GM23338 (cell line): ENCODE measurements at regions not wholly inside any gene's neighbourhood (a gene's known extent, or its start where the extent isn't known, plus 50 kb on each side); places are given as distances from the start of the nearest gene placed in this dataset.

Source experiments
- ATAC-seq: fragments of 200-7000 bp; cut with Tn5 transposase; 3 replicates; pipeline ENCODE4 v1.9.1; 2020
- DNase-seq: peaks from one replicate; pipeline ENCODE4 v3.0.0-alpha.2; 2015; ENCODE audit warnings: low spot score
- H2AFZ ChIP-seq: fragments of 200-600 bp; sonication (generic); 2 replicates; pipeline ENCODE4 v1.8.0; 2016; ENCODE audit warnings: antibody characterized with exemption, mild to moderate bottlenecking, moderate library complexity
- H3F3A ChIP-seq: fragments of 200-600 bp; sonication (generic); replicated peaks from 2 replicates; pipeline ENCODE4 v1.8.0; 2017; ENCODE audit warnings: antibody characterized with exemption, mixed run types, low read depth
- H3K27ac ChIP-seq: fragments of 200-600 bp; sonication (generic); 2 replicates; pipeline ENCODE4 v1.6.1; 2016; ENCODE audit warnings: low read depth
- H3K27me3 ChIP-seq: fragments of 200-600 bp; sonication (generic); 2 replicates; pipeline ENCODE4 v1.8.0; 2016; ENCODE audit warnings: mild to moderate bottlenecking, mixed run types, moderate library complexity; ENCODE audit not compliant: insufficient read depth
- H3K36me3 ChIP-seq: fragments of 200-600 bp; sonication (generic); 2 replicates; pipeline ENCODE4 v1.8.0; 2016; ENCODE audit warnings: mild to moderate bottlenecking; ENCODE audit not compliant: insufficient read depth
- H3K4me1 ChIP-seq: fragments of 200-600 bp; sonication (generic); 2 replicates; pipeline ENCODE4 v1.8.0; 2016; ENCODE audit warnings: mild to moderate bottlenecking, moderate library complexity; ENCODE audit not compliant: insufficient read depth
- H3K4me2 ChIP-seq: fragments of 200-600 bp; sonication (generic); 2 replicates; pipeline ENCODE4 v1.7.1; 2017; ENCODE audit warnings: mixed run types
- H3K4me3 ChIP-seq: fragments of 200-600 bp; sonication (generic); 2 replicates; pipeline ENCODE4 v1.6.1; 2016; ENCODE audit warnings: mixed run types
- H3K79me2 ChIP-seq: fragments of 200-600 bp; sonication (generic); replicated peaks from 2 replicates; pipeline ENCODE4 v1.8.0; 2017; ENCODE audit warnings: mild to moderate bottlenecking; ENCODE audit not compliant: insufficient read depth
- H3K9me2 ChIP-seq: fragments of 200-600 bp; sonication (generic); 2 replicates; pipeline ENCODE4 v1.8.0; 2017; ENCODE audit not compliant: insufficient read depth
- H4K20me1 ChIP-seq: fragments of 200-600 bp; sonication (generic); replicated peaks from 2 replicates; pipeline ENCODE4 v1.8.0; 2017; ENCODE audit warnings: mild to moderate bottlenecking; ENCODE audit not compliant: insufficient read depth
- H3K27ac Mint-ChIP-seq: 2 replicates; pipeline ENCODE4 v1.8.0; 2020; ENCODE audit warnings: inconsistent platforms, mild to moderate bottlenecking, moderate library complexity, mixed read lengths
- H3K27me3 Mint-ChIP-seq: 3 replicates; pipeline ENCODE4 v1.8.0; 2022; ENCODE audit warnings: low read depth, mild to moderate bottlenecking, moderate library complexity, mixed read lengths, inconsistent platforms; ENCODE audit not compliant: insufficient read depth, poor library complexity
- H3K36me3 Mint-ChIP-seq: 3 replicates; pipeline ENCODE4 v1.8.0; 2021; ENCODE audit warnings: low read depth, mild to moderate bottlenecking, inconsistent platforms, moderate library complexity, mixed read lengths
- H3K4me1 Mint-ChIP-seq: 3 replicates; pipeline ENCODE4 v1.8.0; 2020; ENCODE audit warnings: mild to moderate bottlenecking, inconsistent platforms, mixed read lengths
- H3K4me3 Mint-ChIP-seq: 3 replicates; pipeline ENCODE4 v1.8.0; 2021; ENCODE audit warnings: moderate library complexity, mild to moderate bottlenecking, inconsistent platforms, mixed read lengths
- H3K9me3 Mint-ChIP-seq: 3 replicates; pipeline ENCODE4 v1.8.0; 2020; ENCODE audit warnings: moderate library complexity, mild to moderate bottlenecking, inconsistent platforms, mixed read lengths
- CREB1 ChIP-seq: fragments of 250-450 bp; sonication (Bioruptor Pico); IDR thresholded peaks from 2 replicates; pipeline ENCODE4 v1.5.0; 2020; ENCODE audit warnings: low read depth, mild to moderate bottlenecking, moderate library complexity
- EZH2 ChIP-seq: fragments of 200-600 bp; sonication (generic); IDR thresholded peaks from one replicate; pipeline ENCODE4 v1.8.0; 2017; ENCODE audit warnings: antibody characterized with exemption, mild to moderate bottlenecking, low read depth; ENCODE audit not compliant: unreplicated experiment
- EZH2phosphoT487 ChIP-seq: fragments of 200-600 bp; sonication (generic); IDR thresholded peaks from one replicate; pipeline ENCODE4 v1.8.1; 2018; ENCODE audit warnings: antibody characterized with exemption; ENCODE audit not compliant: unreplicated experiment
- JUNB ChIP-seq: IDR thresholded peaks from one replicate; pipeline ENCODE4 v1.6.1; 2016; ENCODE audit warnings: antibody characterized with exemption; ENCODE audit not compliant: unreplicated experiment
- NANOG ChIP-seq: IDR thresholded peaks from 2 replicates; pipeline ENCODE4 v1.6.1; 2016; ENCODE audit warnings: antibody characterized with exemption, borderline replicate concordance
- POLR2AphosphoS5 ChIP-seq: IDR thresholded peaks from 2 replicates; pipeline ENCODE4 v1.6.1; 2016; ENCODE audit warnings: antibody characterized with exemption, low read depth
- STAT1 ChIP-seq: IDR thresholded peaks from one replicate; pipeline ENCODE4 v1.6.1; 2016; ENCODE audit warnings: antibody characterized with exemption; ENCODE audit not compliant: unreplicated experiment
- ZNF114 ChIP-seq: fragments of 250-450 bp; sonication (Bioruptor Pico); IDR thresholded peaks from 2 replicates; pipeline ENCODE4 v1.5.0; 2020; ENCODE audit warnings: mild to moderate bottlenecking, moderate library complexity
- ZNF331 ChIP-seq: fragments of 250-450 bp; sonication (Bioruptor Pico); IDR thresholded peaks from 2 replicates; pipeline ENCODE4 v1.5.0; 2020; ENCODE audit warnings: low read depth, mild to moderate bottlenecking, moderate library complexity
- TF ChIP-seq, protein P1 (sequence below), 2 experiments: fragments of 200-600 bp in 1 of 2; sonication (generic) in 1 of 2; conservative IDR thresholded peaks; 2 replicates each; pipeline versions ENCODE4 v1.5.1 to v1.6.1; 2016 to 2017; ENCODE audit warnings: antibody characterized with exemption in 2 of 2, low read depth in 2 of 2, mild to moderate bottlenecking in 2 of 2, moderate library complexity in 1 of 2
- TF ChIP-seq, protein P2 (sequence below): fragments of 250-450 bp; sonication (Bioruptor Pico); IDR thresholded peaks from 2 replicates; pipeline ENCODE4 v1.5.0; 2020; ENCODE audit warnings: mild to moderate bottlenecking, moderate library complexity
- TF ChIP-seq, protein P3 (sequence below): IDR thresholded peaks from one replicate; pipeline ENCODE4 v1.6.1; 2018; ENCODE audit warnings: antibody characterized with exemption; ENCODE audit not compliant: unreplicated experiment
- TF ChIP-seq, protein P4 (sequence below): IDR thresholded peaks from 2 replicates; pipeline ENCODE4 v1.6.1; 2016; ENCODE audit warnings: antibody characterized with exemption

DNA sequence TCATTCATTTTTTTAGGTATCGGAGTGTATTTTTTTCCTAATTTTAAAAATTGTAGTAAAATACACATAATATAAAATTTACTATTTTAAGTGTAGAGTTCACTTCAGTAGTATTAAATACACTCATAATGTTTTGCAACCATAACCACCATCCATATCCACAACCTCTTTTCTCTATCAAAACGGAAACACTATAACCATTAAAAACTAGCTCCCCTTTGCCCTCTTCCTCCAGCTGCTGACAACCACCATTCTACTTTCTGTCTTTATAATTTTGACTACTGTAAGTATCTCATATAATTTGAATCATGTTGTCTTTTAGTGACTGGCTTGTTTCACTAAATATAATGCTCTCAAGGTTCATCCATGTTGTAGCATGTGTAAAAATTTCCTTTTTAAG is 205.4 kb upstream of the CXorf51B start:
- Mint-ChIP-seq H3K27me3 (no peaks in the 10 kb centered on the region), H3K36me3 (no peaks in the 10 kb centered on the region), H3K4me3 (no peak overlapping the region), H3K4me1 (no peaks in the 10 kb centered on the region), H3K27ac (no peak overlapping the region), H3K9me3 (peaks cover 58% of the 10 kb centered on the region)
- no peaks in the 10 kb centered on the region for H3K36me3 ChIP-seq
- H3K9me2 ChIP-seq = no peaks in the 10 kb centered on the region
- DNase-seq = no peak
- TF ChIP-seq ZNF114 (no peak), NANOG (no peak), EZH2phosphoT487 (no peak), JUNB (no peak), STAT1 (no peak), EZH2 (no peak), POLR2AphosphoS5 (no peak), CREB1 (no peak), ZNF331 (no peak)
- TF ChIP-seq, protein P1, sequence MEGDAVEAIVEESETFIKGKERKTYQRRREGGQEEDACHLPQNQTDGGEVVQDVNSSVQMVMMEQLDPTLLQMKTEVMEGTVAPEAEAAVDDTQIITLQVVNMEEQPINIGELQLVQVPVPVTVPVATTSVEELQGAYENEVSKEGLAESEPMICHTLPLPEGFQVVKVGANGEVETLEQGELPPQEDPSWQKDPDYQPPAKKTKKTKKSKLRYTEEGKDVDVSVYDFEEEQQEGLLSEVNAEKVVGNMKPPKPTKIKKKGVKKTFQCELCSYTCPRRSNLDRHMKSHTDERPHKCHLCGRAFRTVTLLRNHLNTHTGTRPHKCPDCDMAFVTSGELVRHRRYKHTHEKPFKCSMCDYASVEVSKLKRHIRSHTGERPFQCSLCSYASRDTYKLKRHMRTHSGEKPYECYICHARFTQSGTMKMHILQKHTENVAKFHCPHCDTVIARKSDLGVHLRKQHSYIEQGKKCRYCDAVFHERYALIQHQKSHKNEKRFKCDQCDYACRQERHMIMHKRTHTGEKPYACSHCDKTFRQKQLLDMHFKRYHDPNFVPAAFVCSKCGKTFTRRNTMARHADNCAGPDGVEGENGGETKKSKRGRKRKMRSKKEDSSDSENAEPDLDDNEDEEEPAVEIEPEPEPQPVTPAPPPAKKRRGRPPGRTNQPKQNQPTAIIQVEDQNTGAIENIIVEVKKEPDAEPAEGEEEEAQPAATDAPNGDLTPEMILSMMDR (conservative IDR thresholded peaks at IDR 0.05; ENCODE audit: low read depth in 2 of 2) = no peak
- TF ChIP-seq, protein P2, sequence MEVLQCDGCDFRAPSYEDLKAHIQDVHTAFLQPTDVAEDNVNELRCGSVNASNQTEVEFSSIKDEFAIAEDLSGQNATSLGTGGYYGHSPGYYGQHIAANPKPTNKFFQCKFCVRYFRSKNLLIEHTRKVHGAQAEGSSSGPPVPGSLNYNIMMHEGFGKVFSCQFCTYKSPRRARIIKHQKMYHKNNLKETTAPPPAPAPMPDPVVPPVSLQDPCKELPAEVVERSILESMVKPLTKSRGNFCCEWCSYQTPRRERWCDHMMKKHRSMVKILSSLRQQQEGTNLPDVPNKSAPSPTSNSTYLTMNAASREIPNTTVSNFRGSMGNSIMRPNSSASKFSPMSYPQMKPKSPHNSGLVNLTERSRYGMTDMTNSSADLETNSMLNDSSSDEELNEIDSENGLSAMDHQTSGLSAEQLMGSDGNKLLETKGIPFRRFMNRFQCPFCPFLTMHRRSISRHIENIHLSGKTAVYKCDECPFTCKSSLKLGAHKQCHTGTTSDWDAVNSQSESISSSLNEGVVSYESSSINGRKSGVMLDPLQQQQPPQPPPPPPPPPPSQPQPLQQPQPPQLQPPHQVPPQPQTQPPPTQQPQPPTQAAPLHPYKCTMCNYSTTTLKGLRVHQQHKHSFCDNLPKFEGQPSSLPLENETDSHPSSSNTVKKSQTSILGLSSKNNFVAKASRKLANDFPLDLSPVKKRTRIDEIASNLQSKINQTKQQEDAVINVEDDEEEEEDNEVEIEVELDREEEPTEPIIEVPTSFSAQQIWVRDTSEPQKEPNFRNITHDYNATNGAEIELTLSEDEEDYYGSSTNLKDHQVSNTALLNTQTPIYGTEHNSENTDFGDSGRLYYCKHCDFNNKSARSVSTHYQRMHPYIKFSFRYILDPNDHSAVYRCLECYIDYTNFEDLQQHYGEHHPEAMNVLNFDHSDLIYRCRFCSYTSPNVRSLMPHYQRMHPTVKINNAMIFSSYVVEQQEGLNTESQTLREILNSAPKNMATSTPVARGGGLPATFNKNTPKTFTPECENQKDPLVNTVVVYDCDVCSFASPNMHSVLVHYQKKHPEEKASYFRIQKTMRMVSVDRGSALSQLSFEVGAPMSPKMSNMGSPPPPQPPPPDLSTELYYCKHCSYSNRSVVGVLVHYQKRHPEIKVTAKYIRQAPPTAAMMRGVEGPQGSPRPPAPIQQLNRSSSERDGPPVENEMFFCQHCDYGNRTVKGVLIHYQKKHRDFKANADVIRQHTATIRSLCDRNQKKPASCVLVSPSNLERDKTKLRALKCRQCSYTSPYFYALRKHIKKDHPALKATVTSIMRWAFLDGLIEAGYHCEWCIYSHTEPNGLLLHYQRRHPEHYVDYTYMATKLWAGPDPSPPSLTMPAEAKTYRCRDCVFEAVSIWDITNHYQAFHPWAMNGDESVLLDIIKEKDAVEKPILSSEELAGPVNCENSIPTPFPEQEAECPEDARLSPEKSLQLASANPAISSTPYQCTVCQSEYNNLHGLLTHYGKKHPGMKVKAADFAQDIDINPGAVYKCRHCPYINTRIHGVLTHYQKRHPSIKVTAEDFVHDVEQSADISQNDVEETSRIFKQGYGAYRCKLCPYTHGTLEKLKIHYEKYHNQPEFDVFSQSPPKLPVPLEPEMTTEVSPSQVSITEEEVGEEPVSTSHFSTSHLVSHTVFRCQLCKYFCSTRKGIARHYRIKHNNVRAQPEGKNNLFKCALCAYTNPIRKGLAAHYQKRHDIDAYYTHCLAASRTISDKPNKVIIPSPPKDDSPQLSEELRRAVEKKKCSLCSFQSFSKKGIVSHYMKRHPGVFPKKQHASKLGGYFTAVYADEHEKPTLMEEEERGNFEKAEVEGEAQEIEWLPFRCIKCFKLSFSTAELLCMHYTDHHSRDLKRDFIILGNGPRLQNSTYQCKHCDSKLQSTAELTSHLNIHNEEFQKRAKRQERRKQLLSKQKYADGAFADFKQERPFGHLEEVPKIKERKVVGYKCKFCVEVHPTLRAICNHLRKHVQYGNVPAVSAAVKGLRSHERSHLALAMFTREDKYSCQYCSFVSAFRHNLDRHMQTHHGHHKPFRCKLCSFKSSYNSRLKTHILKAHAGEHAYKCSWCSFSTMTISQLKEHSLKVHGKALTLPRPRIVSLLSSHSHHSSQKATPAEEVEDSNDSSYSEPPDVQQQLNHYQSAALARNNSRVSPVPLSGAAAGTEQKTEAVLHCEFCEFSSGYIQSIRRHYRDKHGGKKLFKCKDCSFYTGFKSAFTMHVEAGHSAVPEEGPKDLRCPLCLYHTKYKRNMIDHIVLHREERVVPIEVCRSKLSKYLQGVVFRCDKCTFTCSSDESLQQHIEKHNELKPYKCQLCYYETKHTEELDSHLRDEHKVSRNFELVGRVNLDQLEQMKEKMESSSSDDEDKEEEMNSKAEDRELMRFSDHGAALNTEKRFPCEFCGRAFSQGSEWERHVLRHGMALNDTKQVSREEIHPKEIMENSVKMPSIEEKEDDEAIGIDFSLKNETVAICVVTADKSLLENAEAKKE (CRISPR knock-in tag) = no peak
- TF ChIP-seq, protein P3, sequence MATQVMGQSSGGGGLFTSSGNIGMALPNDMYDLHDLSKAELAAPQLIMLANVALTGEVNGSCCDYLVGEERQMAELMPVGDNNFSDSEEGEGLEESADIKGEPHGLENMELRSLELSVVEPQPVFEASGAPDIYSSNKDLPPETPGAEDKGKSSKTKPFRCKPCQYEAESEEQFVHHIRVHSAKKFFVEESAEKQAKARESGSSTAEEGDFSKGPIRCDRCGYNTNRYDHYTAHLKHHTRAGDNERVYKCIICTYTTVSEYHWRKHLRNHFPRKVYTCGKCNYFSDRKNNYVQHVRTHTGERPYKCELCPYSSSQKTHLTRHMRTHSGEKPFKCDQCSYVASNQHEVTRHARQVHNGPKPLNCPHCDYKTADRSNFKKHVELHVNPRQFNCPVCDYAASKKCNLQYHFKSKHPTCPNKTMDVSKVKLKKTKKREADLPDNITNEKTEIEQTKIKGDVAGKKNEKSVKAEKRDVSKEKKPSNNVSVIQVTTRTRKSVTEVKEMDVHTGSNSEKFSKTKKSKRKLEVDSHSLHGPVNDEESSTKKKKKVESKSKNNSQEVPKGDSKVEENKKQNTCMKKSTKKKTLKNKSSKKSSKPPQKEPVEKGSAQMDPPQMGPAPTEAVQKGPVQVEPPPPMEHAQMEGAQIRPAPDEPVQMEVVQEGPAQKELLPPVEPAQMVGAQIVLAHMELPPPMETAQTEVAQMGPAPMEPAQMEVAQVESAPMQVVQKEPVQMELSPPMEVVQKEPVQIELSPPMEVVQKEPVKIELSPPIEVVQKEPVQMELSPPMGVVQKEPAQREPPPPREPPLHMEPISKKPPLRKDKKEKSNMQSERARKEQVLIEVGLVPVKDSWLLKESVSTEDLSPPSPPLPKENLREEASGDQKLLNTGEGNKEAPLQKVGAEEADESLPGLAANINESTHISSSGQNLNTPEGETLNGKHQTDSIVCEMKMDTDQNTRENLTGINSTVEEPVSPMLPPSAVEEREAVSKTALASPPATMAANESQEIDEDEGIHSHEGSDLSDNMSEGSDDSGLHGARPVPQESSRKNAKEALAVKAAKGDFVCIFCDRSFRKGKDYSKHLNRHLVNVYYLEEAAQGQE = no peak
- TF ChIP-seq, protein P4, sequence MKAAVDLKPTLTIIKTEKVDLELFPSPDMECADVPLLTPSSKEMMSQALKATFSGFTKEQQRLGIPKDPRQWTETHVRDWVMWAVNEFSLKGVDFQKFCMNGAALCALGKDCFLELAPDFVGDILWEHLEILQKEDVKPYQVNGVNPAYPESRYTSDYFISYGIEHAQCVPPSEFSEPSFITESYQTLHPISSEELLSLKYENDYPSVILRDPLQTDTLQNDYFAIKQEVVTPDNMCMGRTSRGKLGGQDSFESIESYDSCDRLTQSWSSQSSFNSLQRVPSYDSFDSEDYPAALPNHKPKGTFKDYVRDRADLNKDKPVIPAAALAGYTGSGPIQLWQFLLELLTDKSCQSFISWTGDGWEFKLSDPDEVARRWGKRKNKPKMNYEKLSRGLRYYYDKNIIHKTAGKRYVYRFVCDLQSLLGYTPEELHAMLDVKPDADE = no peak
- no peaks in the 10 kb centered on the region for H3K79me2 ChIP-seq
- no peak overlapping the region for H2AFZ ChIP-seq
- H4K20me1 ChIP-seq = no peaks in the 10 kb centered on the region
- no peak overlapping the region for H3K4me2 ChIP-seq
- H3F3A ChIP-seq = no peaks in the 10 kb centered on the region
- no peaks in the 10 kb centered on the region for H3K4me1 ChIP-seq
- no peaks in the 10 kb centered on the region for H3K27me3 ChIP-seq
- H3K27ac ChIP-seq = no peak overlapping the region
- no peak overlapping the region for H3K4me3 ChIP-seq
- no peak for ATAC-seq
